ENCODE measurements at regions not wholly inside any gene's neighbourhood (a gene's known extent, or its start where the extent isn't known, plus 50 kb on each side); places are given as distances from the start of the nearest gene placed in this dataset.

DNA sequence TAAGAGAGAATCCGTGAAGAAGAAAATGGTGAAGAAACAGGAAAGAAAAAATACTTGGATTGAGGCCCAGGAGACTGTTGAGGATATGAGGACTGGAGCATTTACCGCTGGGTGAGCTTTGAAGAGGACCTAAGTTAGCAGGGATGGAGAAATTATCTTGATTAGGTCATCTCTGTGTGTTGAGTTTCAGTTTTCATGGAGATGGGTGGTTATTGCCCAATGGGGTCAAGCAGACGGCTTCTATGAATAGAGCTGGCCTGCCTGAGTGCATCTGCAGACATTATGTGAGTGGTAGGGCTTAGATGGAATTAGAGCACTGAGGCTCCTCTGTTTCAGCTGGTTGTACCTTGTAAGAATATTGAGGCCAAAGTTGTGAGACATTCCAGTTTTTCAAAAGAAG is 245.4 kb upstream of the FBXL7 start:
- ATAC-seq (no peak), DNase-seq (no peak)
- H3K4me1 ChIP-seq: no peaks in the 10 kb centered on the region
- H3K36me3 ChIP-seq: no peaks in the 10 kb centered on the region
- no peak overlapping the region for H3K4me3 ChIP-seq
- TF ChIP-seq, protein P1, sequence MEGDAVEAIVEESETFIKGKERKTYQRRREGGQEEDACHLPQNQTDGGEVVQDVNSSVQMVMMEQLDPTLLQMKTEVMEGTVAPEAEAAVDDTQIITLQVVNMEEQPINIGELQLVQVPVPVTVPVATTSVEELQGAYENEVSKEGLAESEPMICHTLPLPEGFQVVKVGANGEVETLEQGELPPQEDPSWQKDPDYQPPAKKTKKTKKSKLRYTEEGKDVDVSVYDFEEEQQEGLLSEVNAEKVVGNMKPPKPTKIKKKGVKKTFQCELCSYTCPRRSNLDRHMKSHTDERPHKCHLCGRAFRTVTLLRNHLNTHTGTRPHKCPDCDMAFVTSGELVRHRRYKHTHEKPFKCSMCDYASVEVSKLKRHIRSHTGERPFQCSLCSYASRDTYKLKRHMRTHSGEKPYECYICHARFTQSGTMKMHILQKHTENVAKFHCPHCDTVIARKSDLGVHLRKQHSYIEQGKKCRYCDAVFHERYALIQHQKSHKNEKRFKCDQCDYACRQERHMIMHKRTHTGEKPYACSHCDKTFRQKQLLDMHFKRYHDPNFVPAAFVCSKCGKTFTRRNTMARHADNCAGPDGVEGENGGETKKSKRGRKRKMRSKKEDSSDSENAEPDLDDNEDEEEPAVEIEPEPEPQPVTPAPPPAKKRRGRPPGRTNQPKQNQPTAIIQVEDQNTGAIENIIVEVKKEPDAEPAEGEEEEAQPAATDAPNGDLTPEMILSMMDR (IDR thresholded peaks at IDR 0.05): no peak
- no peak overlapping the region for H3K27ac ChIP-seq
- no peaks in the 10 kb centered on the region for H3K27me3 ChIP-seq
- no peaks in the 10 kb centered on the region for H3K9me3 ChIP-seq
- intact Hi-C loops (cut with DNase I): no loop called here

DNA sequence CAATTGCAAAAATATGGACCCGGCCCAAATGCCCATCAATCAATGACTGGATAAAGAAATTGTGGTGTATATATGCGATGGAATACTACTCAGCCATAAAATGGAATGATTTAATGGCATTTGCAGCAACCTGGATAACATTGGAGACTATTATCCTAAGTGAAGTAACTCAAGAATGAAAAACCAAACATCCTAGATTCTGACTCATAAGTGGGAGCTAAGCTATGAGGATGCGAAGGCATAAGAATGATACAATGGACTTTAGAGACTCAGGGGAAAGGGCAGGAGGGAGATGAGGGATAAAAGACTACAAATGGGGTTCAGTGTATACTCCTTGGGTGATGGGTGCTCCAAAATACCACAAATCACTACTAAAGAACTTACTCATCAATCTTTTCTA is 247.6 kb upstream of the FBXL7 start:
- TF ChIP-seq, protein P1 (IDR thresholded peaks at IDR 0.05): no peak
- no peak for ATAC-seq

DNA sequence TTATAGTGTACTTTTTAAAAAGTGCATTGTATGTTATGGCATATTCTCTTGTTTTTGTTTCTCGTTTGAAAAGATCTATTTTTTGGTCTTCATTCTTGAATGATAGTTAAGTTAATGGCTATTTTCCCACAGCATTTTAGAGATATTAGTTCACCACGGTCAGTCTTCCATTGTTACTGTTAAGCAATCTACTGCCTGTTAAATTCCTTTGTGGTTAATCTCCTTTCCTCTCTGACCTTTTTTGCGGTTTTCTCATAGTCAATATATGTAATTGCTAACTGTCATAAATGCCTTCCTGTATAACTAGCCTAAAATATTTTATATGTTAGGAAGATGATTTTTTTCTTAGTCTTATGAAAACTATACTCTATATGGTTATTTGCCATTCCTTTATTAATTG is 250.8 kb upstream of the FBXL7 start:
- Histone ChIP-seq H3K4me1 (no peaks in the 10 kb centered on the region), H3K9me3 (peaks cover 0 to 24% of the 10 kb centered on the region in 2 donors), H3K27ac (no peak overlapping the region), H3K27me3 (no peaks in the 10 kb centered on the region), H3K4me3 (no peak overlapping the region), H3K36me3 (no peaks in the 10 kb centered on the region)
- TF ChIP-seq, protein P1 (IDR thresholded peaks at IDR 0.05): no peak
- intact Hi-C loops (cut with DNase I): no loop called here
- ATAC-seq: no peak
- no peak for DNase-seq

More for the DNA sequence above, 247.6 kb upstream of the FBXL7 start:
- no peak for DNase-seq
- no peaks in the 10 kb centered on the region for H3K27me3 ChIP-seq
- no peaks in the 10 kb centered on the region for H3K36me3 ChIP-seq
- no peaks in the 10 kb centered on the region for H3K4me1 ChIP-seq
- H3K27ac ChIP-seq: no peak overlapping the region
- intact Hi-C loops (cut with DNase I): no loop called here
- no peak overlapping the region for H3K4me3 ChIP-seq
- H3K9me3 ChIP-seq: no peaks in the 10 kb centered on the region

DNA sequence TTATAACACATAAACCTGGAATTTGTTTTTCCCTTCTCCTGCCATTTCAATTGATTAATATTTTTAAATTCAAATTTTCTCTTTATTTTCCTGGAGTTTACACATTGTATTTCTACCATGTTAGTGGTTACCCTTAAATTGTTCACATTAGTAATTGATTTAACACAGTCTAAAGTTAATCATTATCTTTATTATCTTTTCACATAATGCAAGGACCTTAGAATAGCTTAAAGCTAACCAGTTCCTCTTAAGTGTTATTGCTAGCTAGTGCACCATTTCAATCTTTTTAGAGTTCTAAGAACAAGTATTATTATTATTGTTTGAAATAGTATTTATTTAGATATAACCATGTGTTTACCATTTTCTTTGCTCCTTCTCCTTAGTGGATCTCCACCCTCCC is 251.2 kb upstream of the FBXL7 start:
- no peak for ATAC-seq
- DNase-seq: no peak
- intact Hi-C loops (cut with DNase I): no loop called here
- H3K36me3 ChIP-seq: no peaks in the 10 kb centered on the region
- TF ChIP-seq, protein P1 (IDR thresholded peaks at IDR 0.05): no peak
- no peak overlapping the region for H3K4me3 ChIP-seq
- H3K4me1 ChIP-seq: no peaks in the 10 kb centered on the region
- H3K27ac ChIP-seq: no peak overlapping the region
- peaks cover 0 to 24% of the 10 kb centered on the region in 2 donors for H3K9me3 ChIP-seq
- no peaks in the 10 kb centered on the region for H3K27me3 ChIP-seq

DNA sequence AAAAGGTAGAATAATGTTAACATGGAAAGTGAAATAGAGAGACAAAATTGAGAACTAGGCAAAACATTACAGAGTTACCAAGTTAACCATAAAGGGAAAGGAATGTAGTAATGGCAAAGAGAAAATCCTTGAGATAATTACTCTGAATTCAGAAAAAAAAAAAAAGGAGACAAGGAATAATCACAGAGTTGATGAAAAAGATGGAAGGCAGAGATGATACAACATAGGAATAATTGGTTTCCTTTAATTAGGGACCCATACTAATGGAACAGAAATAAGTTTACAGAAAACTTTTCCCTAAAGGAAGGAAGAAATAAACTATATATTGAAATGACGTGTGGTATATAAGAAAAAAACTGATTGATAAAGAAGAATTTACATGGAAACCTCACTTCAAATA is 254.1 kb upstream of the FBXL7 start:
- DNase-seq (no peak), ATAC-seq (no peak)
- intact Hi-C loops (cut with DNase I): no loop called here
- Histone ChIP-seq H3K36me3 (no peaks in the 10 kb centered on the region), H3K4me1 (no peaks in the 10 kb centered on the region), H3K27me3 (no peaks in the 10 kb centered on the region), H3K27ac (no peak overlapping the region), H3K4me3 (no peak overlapping the region), H3K9me3 (peaks cover 0 to 28% of the 10 kb centered on the region in 2 donors)
- TF ChIP-seq, protein P1 (IDR thresholded peaks at IDR 0.05): no peak

Measured in left lung (tissue), 4 donors.